ENCODE measurements at regions not wholly inside any gene's neighbourhood (a gene's known extent, or its start where the extent isn't known, plus 50 kb on each side); places are given as distances from the start of the nearest gene placed in this dataset.
A peak's percentile ranks its signal among the peaks of the same experiment; 100 is the strongest.
"Not testable (repeated sequence)": the region's sequence is repeated elsewhere in the genome, so short reads cannot be mapped to it uniquely, and the experiment has no call there.

DNA sequence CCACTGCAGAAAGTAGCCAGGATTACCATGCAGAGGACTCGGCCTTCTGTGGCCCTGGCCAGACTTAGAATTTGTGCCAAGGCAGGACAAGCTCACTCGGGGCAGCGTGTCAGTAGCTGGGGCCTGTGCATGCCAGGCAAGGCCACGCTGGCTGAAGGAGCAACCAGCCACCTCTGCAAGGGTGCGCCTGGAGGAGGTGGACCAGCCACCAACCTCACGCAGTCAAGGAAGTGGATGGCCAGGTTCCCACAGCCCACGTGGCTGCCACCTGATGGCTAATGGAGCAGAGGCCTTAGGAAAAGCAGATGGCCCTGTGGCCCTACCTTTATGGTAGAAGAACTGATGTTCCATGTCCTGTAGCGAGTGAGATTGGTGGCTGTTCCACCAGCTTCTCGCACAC lies 107.9 kb downstream of the CCDC74A start:
- in situ Hi-C loops (cut with MboI; ENCODE audit: low pct_unique_long_range_greater_than_20kb, low sequenced_read_pairs), result no loop called here
- no peak for DNase-seq

DNA sequence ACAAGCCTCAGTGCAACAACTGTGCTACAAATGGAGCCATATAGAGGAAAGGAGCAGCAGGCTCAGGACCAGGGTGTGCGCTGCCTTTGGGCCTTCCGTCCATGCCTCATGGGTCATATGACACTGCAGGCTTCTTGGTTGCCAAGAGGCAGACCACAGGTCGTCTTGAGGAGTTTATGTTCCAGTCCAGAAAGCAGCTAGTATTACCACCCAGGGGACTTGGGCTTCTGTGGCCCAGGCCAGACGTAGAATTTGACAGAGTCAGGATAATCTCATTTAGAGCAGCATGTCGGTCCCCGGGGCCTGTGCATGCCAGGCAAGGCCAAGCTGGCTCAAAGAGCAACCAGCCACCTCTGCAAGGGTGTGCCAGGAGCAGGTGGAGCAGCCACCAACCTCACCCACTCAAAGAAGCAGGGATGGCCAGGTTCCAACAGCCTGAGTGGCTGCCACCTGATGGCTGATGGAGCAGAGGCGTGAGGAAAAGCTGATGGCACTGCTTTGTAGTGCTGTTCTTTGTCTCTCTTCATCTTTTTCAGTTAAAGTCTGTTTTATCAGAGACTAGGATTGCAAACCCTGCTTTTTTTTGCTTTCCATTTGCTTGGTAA lies 109.1 kb downstream of the CCDC74A start:
- in situ Hi-C loops (cut with MboI; ENCODE audit: low pct_unique_long_range_greater_than_20kb, low sequenced_read_pairs); DNase-seq: not testable (repeated sequence)

- not testable (repeated sequence) for DNase-seq
Measured at GRCh38 chr2:131639001-131639620, 111.4 kb downstream of the CCDC74A start.

GRCh38 chr2:131641414-131642206 lies 113.9 kb downstream of the CCDC74A start:
- in situ Hi-C loops (cut with MboI; ENCODE audit: low pct_unique_long_range_greater_than_20kb, low sequenced_read_pairs), result no loop called here
- peak; percentile 96 for DNase-seq

More at GRCh38 chr2:131639001-131639620, 111.4 kb downstream of the CCDC74A start:
- in situ Hi-C loops (cut with MboI; ENCODE audit: low pct_unique_long_range_greater_than_20kb, low sequenced_read_pairs), result not testable (repeated sequence)

GRCh38 chr2:131643180-131643579 lies 115.5 kb downstream of the CCDC74A start:
- in situ Hi-C loops (cut with MboI; ENCODE audit: low pct_unique_long_range_greater_than_20kb, low sequenced_read_pairs), result not testable (repeated sequence)

GRCh38 chr2:131645177-131645765 lies 117.6 kb downstream of the CCDC74A start:
- in situ Hi-C loops (cut with MboI; ENCODE audit: low pct_unique_long_range_greater_than_20kb, low sequenced_read_pairs), result no loop called here

More at GRCh38 chr2:131643180-131643579, 115.5 kb downstream of the CCDC74A start:
- not testable (repeated sequence) for DNase-seq

GRCh38 chr2:131646220-131646619 lies 118.5 kb downstream of the CCDC74A start:
- in situ Hi-C loops (cut with MboI; ENCODE audit: low pct_unique_long_range_greater_than_20kb, low sequenced_read_pairs); DNase-seq: not testable (repeated sequence)

More at GRCh38 chr2:131645177-131645765, 117.6 kb downstream of the CCDC74A start:
- no peak for DNase-seq

DNA sequence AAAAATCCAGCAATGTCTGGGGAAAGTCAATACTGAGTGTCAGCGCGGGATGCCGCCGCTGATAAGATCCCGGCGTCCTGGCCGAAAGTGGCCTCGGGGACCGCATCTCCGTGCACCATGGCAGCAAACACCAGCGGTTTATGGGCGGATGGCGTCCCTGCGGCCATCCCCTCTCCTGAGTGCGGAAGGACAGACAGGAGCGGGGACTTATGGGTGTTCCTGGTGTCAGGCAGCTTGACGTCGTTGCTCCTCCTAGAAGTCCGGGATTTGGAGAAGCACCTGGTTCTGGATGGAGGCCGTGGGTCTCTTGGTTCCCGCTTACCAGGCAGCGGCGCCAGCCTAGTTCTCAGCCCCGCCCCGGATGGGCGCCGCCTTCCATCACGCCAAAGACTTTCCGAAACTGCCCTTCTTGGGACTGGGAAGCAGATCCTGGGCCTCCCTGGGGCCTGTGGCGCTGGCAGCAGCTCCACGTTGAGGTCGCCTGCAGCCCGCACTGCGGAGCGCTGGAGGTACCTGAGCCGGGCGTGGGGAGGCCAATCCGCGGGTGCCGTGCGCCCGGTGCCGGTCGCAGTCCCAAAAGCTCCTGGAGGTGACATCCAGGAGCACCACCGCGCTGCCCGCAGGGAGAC lies 119.1 kb downstream of the CCDC74A start:
- in situ Hi-C loops (cut with MboI; ENCODE audit: low pct_unique_long_range_greater_than_20kb, low sequenced_read_pairs), result no loop called here

GRCh38 chr2:131648565-131648964 lies 120.9 kb downstream of the CCDC74A start:
- in situ Hi-C loops (cut with MboI; ENCODE audit: low pct_unique_long_range_greater_than_20kb, low sequenced_read_pairs); DNase-seq: not testable (repeated sequence)

More for the DNA sequence above, 119.1 kb downstream of the CCDC74A start:
- no peak for DNase-seq

- in situ Hi-C loops (cut with MboI; ENCODE audit: low pct_unique_long_range_greater_than_20kb, low sequenced_read_pairs), result loop anchor here (25.0 kb wide), 1 partner anchor 140 kb away; no protein-coding TSS in a partner anchor
- DNase-seq, result not testable (repeated sequence)
Measured at GRCh38 chr2:131652246-131652645, 124.6 kb downstream of the CCDC74A start.

DNA sequence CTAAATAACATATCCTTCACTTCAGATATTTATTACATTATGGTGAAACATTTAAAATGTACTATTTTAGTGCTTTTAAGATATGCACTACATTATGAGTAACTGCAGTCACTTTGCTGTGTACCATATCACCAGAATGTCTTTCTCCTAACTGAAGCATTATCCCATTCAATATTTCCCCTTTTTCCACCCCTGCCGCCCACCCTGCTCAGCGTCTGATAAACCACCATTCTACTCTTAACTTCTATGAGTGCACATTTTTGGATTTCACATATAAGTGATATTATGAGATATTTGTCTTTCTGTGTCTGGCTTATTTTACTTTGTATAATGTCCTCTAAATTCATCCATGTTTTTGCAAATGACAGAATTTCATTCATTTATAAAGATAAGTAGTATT lies 126.4 kb downstream of the CCDC74A start:
- in situ Hi-C loops (cut with MboI; ENCODE audit: low pct_unique_long_range_greater_than_20kb, low sequenced_read_pairs), result loop anchor here (25.0 kb wide), 1 partner anchor 142 kb away; no protein-coding TSS in a partner anchor
- not testable (repeated sequence) for DNase-seq

DNA sequence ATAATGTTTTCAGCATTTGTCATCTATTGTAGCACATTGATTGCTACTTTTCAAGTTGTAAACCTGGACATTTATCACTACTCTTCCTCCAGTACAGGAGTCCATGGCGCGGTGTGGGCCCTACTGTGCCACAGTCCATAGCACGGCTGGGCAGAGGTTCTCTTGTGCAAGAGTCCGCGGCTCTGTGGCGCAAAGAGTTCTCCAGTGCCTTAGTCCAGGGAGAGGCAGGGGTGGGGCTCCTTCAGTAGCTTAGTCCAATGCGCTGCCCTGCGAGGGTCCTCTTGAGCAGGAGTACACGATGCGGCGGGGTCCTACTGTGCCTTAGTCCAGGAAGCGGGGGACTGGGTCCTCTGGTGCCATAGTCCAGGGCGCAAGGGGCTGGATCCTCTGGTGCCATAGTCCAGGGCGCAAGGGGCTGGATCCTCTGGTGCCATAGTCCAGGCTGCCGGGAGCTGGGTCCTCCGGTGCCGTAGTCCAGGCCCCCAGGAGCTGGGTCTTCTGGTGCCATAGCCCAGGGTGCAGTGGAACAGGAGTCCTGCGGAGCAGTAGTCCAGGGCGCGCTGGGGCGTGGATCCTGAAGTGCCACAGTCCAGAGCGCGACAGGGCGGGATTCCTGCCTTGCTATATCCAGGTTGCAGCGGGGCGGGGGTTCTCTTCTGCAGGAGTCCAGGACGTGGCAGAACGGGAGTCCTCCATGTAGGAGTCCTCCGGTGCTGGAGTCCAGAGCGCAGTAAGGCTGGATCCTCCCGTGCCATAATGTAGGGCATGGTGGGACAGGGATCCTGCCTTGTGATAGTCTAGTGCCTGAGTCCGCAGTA lies 129.3 kb downstream of the CCDC74A start:
- in situ Hi-C loops (cut with MboI; ENCODE audit: low pct_unique_long_range_greater_than_20kb, low sequenced_read_pairs), result loop anchor here (25.0 kb wide), 1 partner anchor 145 kb away; no protein-coding TSS in a partner anchor

GRCh38 chr2:131657895-131658768 lies 130.4 kb downstream of the CCDC74A start:
- DNase-seq, result no peak
- in situ Hi-C loops (cut with MboI; ENCODE audit: low pct_unique_long_range_greater_than_20kb, low sequenced_read_pairs), result loop anchor here (25.0 kb wide), 1 partner anchor 146 kb away; no protein-coding TSS in a partner anchor

More for the DNA sequence above, 129.3 kb downstream of the CCDC74A start:
- DNase-seq, result no peak

DNA sequence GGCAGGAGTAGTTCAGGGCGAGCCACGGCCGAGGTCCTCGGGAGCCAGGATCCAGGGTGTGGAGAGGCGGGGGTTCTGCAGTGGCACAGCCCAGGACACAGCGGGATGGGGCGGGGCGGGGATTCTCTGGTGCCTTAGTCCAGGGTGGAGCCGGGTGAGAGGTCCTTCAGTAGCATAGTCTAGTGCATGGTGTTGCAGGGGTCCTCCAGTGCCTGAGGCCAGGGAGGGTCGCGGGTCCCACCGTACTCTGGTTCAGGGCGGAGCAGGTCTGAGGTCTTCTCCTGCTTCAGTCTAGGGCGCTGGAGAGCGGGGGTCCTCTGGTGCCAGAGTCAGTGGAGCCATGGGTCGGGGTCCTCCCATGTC lies 131.1 kb downstream of the CCDC74A start:
- in situ Hi-C loops (cut with MboI; ENCODE audit: low pct_unique_long_range_greater_than_20kb, low sequenced_read_pairs), result loop anchor here (25.0 kb wide), 1 partner anchor 146 kb away; no protein-coding TSS in a partner anchor
- DNase-seq, result no peak

DNA sequence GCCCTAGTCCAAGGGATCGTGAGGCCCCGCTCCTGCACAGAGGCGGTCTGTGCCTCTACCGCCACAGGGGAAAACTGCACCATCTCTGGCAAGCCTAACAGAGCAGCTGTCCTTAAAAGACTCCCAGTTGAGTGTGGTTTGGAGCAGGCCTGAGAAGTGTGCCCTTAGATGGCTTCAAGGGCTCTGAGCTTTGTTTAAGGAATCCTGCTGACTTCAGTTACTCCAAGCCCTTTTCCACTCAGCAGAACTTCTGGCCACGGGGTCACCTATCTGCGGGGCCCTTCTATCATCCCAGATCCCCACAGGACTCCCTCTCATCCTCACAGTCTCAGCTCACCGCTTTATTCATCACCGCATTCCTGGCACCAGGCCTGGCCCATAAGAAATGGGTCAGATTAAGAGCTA lies 131.5 kb downstream of the CCDC74A start:
- DNase-seq, result no peak
- in situ Hi-C loops (cut with MboI; ENCODE audit: low pct_unique_long_range_greater_than_20kb, low sequenced_read_pairs), result loop anchor here (25.0 kb wide), 1 partner anchor 147 kb away; no protein-coding TSS in a partner anchor

DNA sequence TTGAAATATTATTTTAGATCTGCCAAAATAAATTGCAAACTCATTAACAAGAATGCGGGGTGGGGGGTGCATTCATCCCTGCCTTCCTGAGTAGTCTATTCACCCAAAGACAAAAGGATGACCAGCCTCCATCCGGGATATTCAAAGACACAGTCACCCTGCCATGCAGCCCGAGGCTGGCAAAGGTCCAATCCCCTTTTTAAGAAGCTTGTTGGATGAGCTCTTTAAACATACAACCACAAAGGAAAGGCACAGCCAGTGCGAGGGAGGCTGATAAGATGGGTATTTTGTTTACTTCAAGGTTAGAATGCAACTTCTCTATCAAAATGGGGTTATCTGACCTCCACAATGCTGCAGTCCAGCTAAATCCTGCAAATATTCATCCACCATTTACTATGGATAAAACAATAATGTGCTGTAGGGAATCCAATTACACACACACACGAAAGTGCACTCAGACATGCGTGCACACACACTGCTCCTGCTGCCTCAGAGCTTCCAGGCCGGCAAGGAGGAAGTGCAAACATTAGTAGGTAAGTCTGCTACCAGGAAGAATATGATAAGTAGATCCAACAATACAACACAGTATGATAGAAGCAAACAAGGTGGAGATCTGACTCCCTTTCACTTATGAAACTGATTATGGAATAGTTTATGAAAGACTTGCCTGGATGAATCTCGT lies 133.6 kb downstream of the CCDC74A start:
- DNase-seq, result peak; percentile 21

More for the DNA sequence above, 133.6 kb downstream of the CCDC74A start:
- in situ Hi-C loops (cut with MboI; ENCODE audit: low pct_unique_long_range_greater_than_20kb, low sequenced_read_pairs), result loop anchor here (25.0 kb wide), 1 partner anchor 149 kb away; no protein-coding TSS in a partner anchor
